HUES48 (cell line): ENCODE measurements at regions not wholly inside any gene's neighbourhood (a gene's known extent, or its start where the extent isn't known, plus 50 kb on each side); places are given as distances from the start of the nearest gene placed in this dataset.

ENCODE experiments used
- H3K27ac ChIP-seq: one replicate; pipeline ENCODE4 v1.7.0; 2013; ENCODE audit warnings: low read depth, low read length, inconsistent platforms
- H3K27me3 ChIP-seq: 2 replicates; pipeline ENCODE4 v1.6.1; 2013; ENCODE audit warnings: mild to moderate bottlenecking, low read length; ENCODE audit not compliant: control insufficient read depth, insufficient read depth
- H3K36me3 ChIP-seq: 2 replicates; pipeline ENCODE4 v1.6.1; 2013; ENCODE audit warnings: low read length; ENCODE audit not compliant: control insufficient read depth, insufficient read depth
- H3K4me1 ChIP-seq: 2 replicates; pipeline ENCODE4 v1.6.1; 2013; ENCODE audit warnings: mild to moderate bottlenecking, low read length; ENCODE audit not compliant: control insufficient read depth, insufficient read depth
- H3K4me3 ChIP-seq: 2 replicates; pipeline ENCODE4 v1.5.1; 2013; ENCODE audit warnings: mild to moderate bottlenecking, low read depth, low read length
- H3K9ac ChIP-seq: 2 replicates; pipeline ENCODE4 v1.6.1; 2013; ENCODE audit warnings: mild to moderate bottlenecking, low read depth, low read length, moderate library complexity
- H3K9me3 ChIP-seq: 2 replicates; pipeline ENCODE4 v1.6.1; 2013; ENCODE audit warnings: low read length; ENCODE audit not compliant: control insufficient read depth, insufficient read depth

- Histone ChIP-seq H3K27ac (no peak overlapping the region), H3K4me1 (peaks cover 6% of the 10 kb centered on the region; the same call in 1 of the 2 replicates), H3K27me3 (no peaks in the 10 kb centered on the region), H3K4me3 (no peak overlapping the region), H3K9me3 (no peaks in the 10 kb centered on the region), H3K9ac (no peak overlapping the region), H3K36me3 (no peaks in the 10 kb centered on the region)
Measured at GRCh38 chr5:90134381-90134780, 275.2 kb downstream of the CETN3 start.

- Histone ChIP-seq H3K27ac (no peak overlapping the region), H3K9ac (no peak overlapping the region), H3K4me3 (no peak overlapping the region), H3K9me3 (no peaks in the 10 kb centered on the region), H3K36me3 (no peaks in the 10 kb centered on the region), H3K4me1 (peaks cover 6% of the 10 kb centered on the region; the same call in 1 of the 2 replicates), H3K27me3 (no peaks in the 10 kb centered on the region)
Measured at GRCh38 chr5:90133941-90134340, 275.6 kb downstream of the CETN3 start.

GRCh38 chr5:90131383-90132133, 278.0 kb downstream of the CETN3 start:
- peaks cover 6% of the 10 kb centered on the region; the same call in 1 of the 2 replicates for H3K4me1 ChIP-seq
- H3K9me3 ChIP-seq = no peaks in the 10 kb centered on the region
- H3K27ac ChIP-seq = no peak overlapping the region
- H3K9ac ChIP-seq = no peak overlapping the region
- H3K36me3 ChIP-seq = no peaks in the 10 kb centered on the region
- H3K4me3 ChIP-seq = no peak overlapping the region
- no peaks in the 10 kb centered on the region for H3K27me3 ChIP-seq

- Histone ChIP-seq H3K36me3 (no peaks in the 10 kb centered on the region), H3K4me3 (no peak overlapping the region), H3K27ac (no peak overlapping the region), H3K9ac (no peak overlapping the region), H3K9me3 (no peaks in the 10 kb centered on the region), H3K27me3 (no peaks in the 10 kb centered on the region), H3K4me1 (peaks cover 6% of the 10 kb centered on the region; the same call in 1 of the 2 replicates)
Measured at GRCh38 chr5:90128551-90128950, 281.0 kb downstream of the CETN3 start.

- Histone ChIP-seq H3K9ac (no peak overlapping the region), H3K4me3 (no peak overlapping the region), H3K27me3 (no peaks in the 10 kb centered on the region), H3K9me3 (no peaks in the 10 kb centered on the region), H3K27ac (no peak overlapping the region), H3K4me1 (no peaks in the 10 kb centered on the region), H3K36me3 (no peaks in the 10 kb centered on the region)
Measured at GRCh38 chr5:90119531-90119971, 290.0 kb downstream of the CETN3 start.

- 0 out of 2 replicates have a peak, but pooled peaks cover 7% of the 10 kb centered on the region for H3K4me1 ChIP-seq
- H3K9ac ChIP-seq = no peak overlapping the region
- no peaks in the 10 kb centered on the region for H3K9me3 ChIP-seq
- H3K27me3 ChIP-seq = no peaks in the 10 kb centered on the region
- no peak overlapping the region for H3K4me3 ChIP-seq
- no peak overlapping the region for H3K27ac ChIP-seq
- no peaks in the 10 kb centered on the region for H3K36me3 ChIP-seq
Measured at GRCh38 chr5:90117005-90117404, 292.6 kb downstream of the CETN3 start.

- no peak overlapping the region for H3K4me3 ChIP-seq
- H3K36me3 ChIP-seq = no peaks in the 10 kb centered on the region
- H3K9ac ChIP-seq = no peak overlapping the region
- no peak overlapping the region for H3K27ac ChIP-seq
- 0 out of 2 replicates have a peak, but pooled peaks cover 9% of the 10 kb centered on the region for H3K4me1 ChIP-seq
- H3K9me3 ChIP-seq = no peaks in the 10 kb centered on the region
- H3K27me3 ChIP-seq = no peaks in the 10 kb centered on the region
Measured at GRCh38 chr5:90113108-90113507, 296.4 kb downstream of the CETN3 start.

- Histone ChIP-seq H3K9me3 (no peaks in the 10 kb centered on the region), H3K4me1 (0 out of 2 replicates have a peak, but pooled peaks cover 9% of the 10 kb centered on the region), H3K27ac (no peak overlapping the region), H3K27me3 (no peaks in the 10 kb centered on the region), H3K36me3 (no peaks in the 10 kb centered on the region), H3K9ac (no peak overlapping the region), H3K4me3 (no peak overlapping the region)
Measured at GRCh38 chr5:90112033-90112692, 297.4 kb downstream of the CETN3 start.

GRCh38 chr5:90111364-90112032, 298.1 kb downstream of the CETN3 start:
- H3K4me1 ChIP-seq = 0 out of 2 replicates have a peak, but pooled peaks cover 9% of the 10 kb centered on the region
- no peaks in the 10 kb centered on the region for H3K9me3 ChIP-seq

GRCh38 chr5:90109285-90109684, 300.3 kb downstream of the CETN3 start:
- Histone ChIP-seq H3K27ac (no peak overlapping the region), H3K4me3 (no peak overlapping the region), H3K9ac (no peak overlapping the region), H3K36me3 (no peaks in the 10 kb centered on the region), H3K9me3 (no peaks in the 10 kb centered on the region; the same call in 1 of the 2 replicates), H3K4me1 (0 out of 2 replicates have a peak, but pooled peaks cover 9% of the 10 kb centered on the region), H3K27me3 (no peaks in the 10 kb centered on the region)

More at GRCh38 chr5:90111364-90112032, 298.1 kb downstream of the CETN3 start:
- no peak overlapping the region for H3K4me3 ChIP-seq
- H3K36me3 ChIP-seq = no peaks in the 10 kb centered on the region
- H3K27me3 ChIP-seq = no peaks in the 10 kb centered on the region
- no peak overlapping the region for H3K27ac ChIP-seq
- no peak overlapping the region for H3K9ac ChIP-seq
